ENCODE measurements at regions not wholly inside any gene's neighbourhood (a gene's known extent, or its start where the extent isn't known, plus 50 kb on each side); places are given as distances from the start of the nearest gene placed in this dataset.

GRCh38 chr10:58102897-58103296 lies 164.8 kb downstream of the IPMK start:
- Histone ChIP-seq H3K27ac (ENCODE audit: low read length in 2 of 2) (no peak overlapping the region), H3K4me2 (replicated peaks; ENCODE audit: low read depth, low read length, poor library complexity, severe bottlenecking) (no peak overlapping the region), H3K9me3 (ENCODE audit: control extremely low read depth in 1 of 3, control insufficient read depth in 2 of 3, insufficient read depth in 1 of 3, low read length in 2 of 3) (peaks cover 0 to 4% (median 0%) of the 10 kb centered on the region in 3 donors), H3K27me3 (replicated peaks in 1 of 4; ENCODE audit: control extremely low read depth in 1 of 4, control insufficient read depth in 3 of 4, insufficient read depth in 4 of 4, low read length in 3 of 4) (no peaks in the 10 kb centered on the region), H3K36me3 (replicated peaks in 1 of 2; ENCODE audit: control extremely low read depth in 1 of 2, control insufficient read depth in 1 of 2, extremely low read depth in 1 of 2, insufficient read depth in 2 of 2, low read length in 1 of 2) (no peaks in the 10 kb centered on the region), H3K79me2 (ENCODE audit: control insufficient read depth, insufficient read depth, low read length) (no peaks in the 10 kb centered on the region), H3K9ac (ENCODE audit: low read length) (no peak overlapping the region), H3K4me3 (ENCODE audit: control extremely low read depth in 1 of 5, extremely low read depth in 1 of 5, insufficient read depth in 1 of 5, low read depth in 2 of 5, low read length in 4 of 5) (no peak overlapping the region), H2AFZ (ENCODE audit: insufficient read depth, low read depth, low read length, poor library complexity, severe bottlenecking) (no peak overlapping the region), H3K4me1 (ENCODE audit: control insufficient read depth in 2 of 2, insufficient read depth in 2 of 2, low read length in 2 of 2) (no peaks in the 10 kb centered on the region), H4K20me1 (ENCODE audit: control insufficient read depth, insufficient read depth, low read length, poor library complexity, severe bottlenecking) (no peaks in the 10 kb centered on the region)
- H3K9me3 Mint-ChIP-seq (ENCODE audit: insufficient read depth): no peaks in the 10 kb centered on the region
- POLR2A ChIA-PET: no interaction called here
- DNase-seq (no peak), ATAC-seq (ENCODE audit: low read depth) (no peak)
- intact Hi-C loops (cut with micrococcal nuclease): no loop called here
- TF ChIP-seq CTCF (IDR thresholded peaks at IDR 0.05) (no peak), EZH2 (IDR thresholded peaks at IDR 0.05; ENCODE audit: borderline replicate concordance, insufficient read depth, low read depth, low read length, poor library complexity, severe bottlenecking) (no peak)
- CTCF ChIA-PET: no interaction called here
- no peaks in the 10 kb centered on the region for H3K4me1 Mint-ChIP-seq
- no peak overlapping the region for H3K27ac Mint-ChIP-seq
- H3K27me3 Mint-ChIP-seq: no peaks in the 10 kb centered on the region
- no peak overlapping the region for H3K4me3 Mint-ChIP-seq
- WGBS (ENCODE audit: insufficient coverage): 94% methylated on average over 7 of the region's 7 CpGs

GRCh38 chr10:58101682-58102081 lies 166.0 kb downstream of the IPMK start:
- no peaks in the 10 kb centered on the region for H3K4me1 Mint-ChIP-seq
- no peak overlapping the region for H3K27ac ChIP-seq (ENCODE audit: low read length in 2 of 2)
- ChIA-PET CTCF (no interaction called here), POLR2A (no interaction called here)
- TF ChIP-seq EZH2 (IDR thresholded peaks at IDR 0.05; ENCODE audit: borderline replicate concordance, insufficient read depth, low read depth, low read length, poor library complexity, severe bottlenecking): no peak
- no peak for TF ChIP-seq CTCF (IDR thresholded peaks at IDR 0.05)
- no peaks in the 10 kb centered on the region for H3K27me3 Mint-ChIP-seq
- ATAC-seq (ENCODE audit: low read depth) (no peak), DNase-seq (no peak)
- H3K9me3 ChIP-seq (ENCODE audit: control extremely low read depth in 1 of 3, control insufficient read depth in 2 of 3, insufficient read depth in 1 of 3, low read length in 2 of 3): peaks cover 0 to 4% (median 0%) of the 10 kb centered on the region in 3 donors
- H3K9ac ChIP-seq (ENCODE audit: low read length): no peak overlapping the region
- H2AFZ ChIP-seq (ENCODE audit: insufficient read depth, low read depth, low read length, poor library complexity, severe bottlenecking): no peak overlapping the region
- no peak overlapping the region for H3K27ac Mint-ChIP-seq
- no CpG with 5 or more reads among the region's 1 CpG for WGBS (ENCODE audit: insufficient coverage)
- no peaks in the 10 kb centered on the region for H3K79me2 ChIP-seq (ENCODE audit: control insufficient read depth, insufficient read depth, low read length)
- H3K4me3 ChIP-seq (ENCODE audit: control extremely low read depth in 1 of 5, extremely low read depth in 1 of 5, insufficient read depth in 1 of 5, low read depth in 2 of 5, low read length in 4 of 5): no peak overlapping the region
- no peaks in the 10 kb centered on the region for H3K4me1 ChIP-seq (ENCODE audit: control insufficient read depth in 2 of 2, insufficient read depth in 2 of 2, low read length in 2 of 2)
- no peaks in the 10 kb centered on the region for H3K9me3 Mint-ChIP-seq (ENCODE audit: insufficient read depth)
- H3K4me2 ChIP-seq (replicated peaks; ENCODE audit: low read depth, low read length, poor library complexity, severe bottlenecking): no peak overlapping the region
- H3K27me3 ChIP-seq (replicated peaks in 1 of 4; ENCODE audit: control extremely low read depth in 1 of 4, control insufficient read depth in 3 of 4, insufficient read depth in 4 of 4, low read length in 3 of 4): no peaks in the 10 kb centered on the region
- no peak overlapping the region for H3K4me3 Mint-ChIP-seq
- no peaks in the 10 kb centered on the region for H3K36me3 ChIP-seq (replicated peaks in 1 of 2; ENCODE audit: control extremely low read depth in 1 of 2, control insufficient read depth in 1 of 2, extremely low read depth in 1 of 2, insufficient read depth in 2 of 2, low read length in 1 of 2)
- H4K20me1 ChIP-seq (ENCODE audit: control insufficient read depth, insufficient read depth, low read length, poor library complexity, severe bottlenecking): no peaks in the 10 kb centered on the region
- intact Hi-C loops (cut with micrococcal nuclease): no loop called here
